ENCODE measurements at regions not wholly inside any gene's neighbourhood (a gene's known extent, or its start where the extent isn't known, plus 50 kb on each side); places are given as distances from the start of the nearest gene placed in this dataset.

DNA sequence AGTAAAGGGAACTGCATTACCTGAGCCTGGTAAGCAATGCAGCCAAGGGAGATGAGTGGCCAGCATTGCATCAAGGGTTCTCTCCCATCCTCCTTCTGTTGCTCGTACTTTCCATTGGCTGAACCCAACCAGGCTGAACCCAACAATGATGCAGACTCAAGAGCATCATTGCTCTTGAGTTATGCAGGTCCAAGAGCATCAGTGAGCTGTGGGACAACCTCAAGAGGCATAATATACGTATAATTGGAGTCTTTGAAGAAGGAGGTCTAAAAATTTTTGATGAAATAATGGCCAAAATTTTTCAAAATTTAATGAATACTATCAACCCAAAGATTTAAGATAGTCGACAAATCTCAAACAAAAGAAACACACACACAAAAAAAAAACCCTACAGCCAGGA lies 213.0 kb downstream of the RNF152 start:
- no peaks in the 10 kb centered on the region for H3K4me1 ChIP-seq
- H3K36me3 ChIP-seq = no peaks in the 10 kb centered on the region
- TF ChIP-seq, protein P1, sequence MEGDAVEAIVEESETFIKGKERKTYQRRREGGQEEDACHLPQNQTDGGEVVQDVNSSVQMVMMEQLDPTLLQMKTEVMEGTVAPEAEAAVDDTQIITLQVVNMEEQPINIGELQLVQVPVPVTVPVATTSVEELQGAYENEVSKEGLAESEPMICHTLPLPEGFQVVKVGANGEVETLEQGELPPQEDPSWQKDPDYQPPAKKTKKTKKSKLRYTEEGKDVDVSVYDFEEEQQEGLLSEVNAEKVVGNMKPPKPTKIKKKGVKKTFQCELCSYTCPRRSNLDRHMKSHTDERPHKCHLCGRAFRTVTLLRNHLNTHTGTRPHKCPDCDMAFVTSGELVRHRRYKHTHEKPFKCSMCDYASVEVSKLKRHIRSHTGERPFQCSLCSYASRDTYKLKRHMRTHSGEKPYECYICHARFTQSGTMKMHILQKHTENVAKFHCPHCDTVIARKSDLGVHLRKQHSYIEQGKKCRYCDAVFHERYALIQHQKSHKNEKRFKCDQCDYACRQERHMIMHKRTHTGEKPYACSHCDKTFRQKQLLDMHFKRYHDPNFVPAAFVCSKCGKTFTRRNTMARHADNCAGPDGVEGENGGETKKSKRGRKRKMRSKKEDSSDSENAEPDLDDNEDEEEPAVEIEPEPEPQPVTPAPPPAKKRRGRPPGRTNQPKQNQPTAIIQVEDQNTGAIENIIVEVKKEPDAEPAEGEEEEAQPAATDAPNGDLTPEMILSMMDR (IDR thresholded peaks at IDR 0.05; ENCODE audit: low read depth, low read length) = no peak
- no peak for DNase-seq
- H3K9me3 ChIP-seq = no peaks in the 10 kb centered on the region
- no peaks in the 10 kb centered on the region for H3K27me3 ChIP-seq
- H3K4me3 ChIP-seq (ENCODE audit: low read depth, low read length) = no peak overlapping the region

DNA sequence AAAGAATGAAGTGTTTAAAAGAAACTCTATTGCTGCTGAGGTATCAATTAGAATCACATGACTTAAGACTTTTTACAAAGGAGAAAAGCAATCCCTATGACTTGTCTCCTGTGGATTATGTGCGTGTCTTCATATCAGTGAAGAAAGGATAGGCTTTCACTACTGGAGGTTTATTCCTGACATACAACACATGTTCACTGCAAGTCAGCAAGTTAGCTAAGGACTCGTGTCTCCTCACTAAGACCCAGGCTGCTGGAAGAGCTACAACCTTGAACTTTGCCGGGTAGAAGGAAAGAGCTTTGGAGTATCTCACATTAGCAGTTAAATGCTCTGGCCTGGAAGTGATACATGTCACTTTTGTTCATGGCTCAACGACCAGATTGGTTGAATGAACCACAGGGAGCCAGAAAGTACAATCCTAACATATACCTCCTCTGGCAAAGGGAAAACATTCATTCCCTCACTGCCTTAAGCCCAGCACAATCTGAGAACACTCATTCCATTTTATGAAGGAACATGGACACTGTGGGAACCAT lies 215.3 kb downstream of the RNF152 start:
- TF ChIP-seq, protein P1 (IDR thresholded peaks at IDR 0.05; ENCODE audit: low read depth, low read length) = no peak
- no peaks in the 10 kb centered on the region for H3K27me3 ChIP-seq
- H3K36me3 ChIP-seq = no peaks in the 10 kb centered on the region
- no peak for DNase-seq
- H3K9me3 ChIP-seq = no peaks in the 10 kb centered on the region
- H3K4me3 ChIP-seq (ENCODE audit: low read depth, low read length) = no peak overlapping the region
- no peaks in the 10 kb centered on the region for H3K4me1 ChIP-seq

GRCh38 chr18:61676773-61677434 lies 215.9 kb downstream of the RNF152 start:
- no peak overlapping the region for H3K4me3 ChIP-seq (ENCODE audit: low read depth, low read length)
- no peaks in the 10 kb centered on the region for H3K27me3 ChIP-seq
- no peaks in the 10 kb centered on the region for H3K4me1 ChIP-seq
- H3K9me3 ChIP-seq = no peaks in the 10 kb centered on the region
- H3K36me3 ChIP-seq = no peaks in the 10 kb centered on the region
- TF ChIP-seq, protein P1 (IDR thresholded peaks at IDR 0.05; ENCODE audit: low read depth, low read length) = no peak
- no peak for DNase-seq

DNA sequence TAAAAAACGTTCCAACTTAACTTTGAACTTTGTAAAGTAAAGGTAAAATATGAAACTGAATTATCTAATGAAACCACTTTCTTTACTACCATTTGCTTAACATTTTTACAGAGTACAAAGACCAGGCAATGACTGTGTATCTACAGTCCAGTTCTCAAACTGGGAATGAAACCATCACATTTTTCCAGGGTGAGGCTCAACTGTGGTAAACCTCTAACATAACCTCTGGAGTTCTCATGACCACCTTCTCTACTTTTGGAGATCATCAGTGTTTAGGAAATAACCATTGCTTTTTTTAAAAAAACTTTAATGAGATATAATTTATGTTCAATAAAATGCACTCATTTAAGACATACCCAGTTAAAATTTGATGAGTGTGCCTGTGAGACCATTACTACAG lies 223.5 kb downstream of the RNF152 start:
- Histone ChIP-seq H3K4me1 (no peaks in the 10 kb centered on the region), H3K4me3 (ENCODE audit: low read depth, low read length) (no peak overlapping the region), H3K36me3 (no peaks in the 10 kb centered on the region), H3K27me3 (no peaks in the 10 kb centered on the region), H3K9me3 (no peaks in the 10 kb centered on the region)
- TF ChIP-seq, protein P1 (IDR thresholded peaks at IDR 0.05; ENCODE audit: low read depth, low read length) = no peak
- no peak for DNase-seq

- H3K4me3 ChIP-seq (ENCODE audit: low read depth, low read length) = no peak overlapping the region
- H3K4me1 ChIP-seq = no peaks in the 10 kb centered on the region
- TF ChIP-seq, protein P1 (IDR thresholded peaks at IDR 0.05; ENCODE audit: low read depth, low read length) = no peak
- H3K9me3 ChIP-seq = no peaks in the 10 kb centered on the region
- DNase-seq = no peak
- no peaks in the 10 kb centered on the region for H3K27me3 ChIP-seq
- no peaks in the 10 kb centered on the region for H3K36me3 ChIP-seq
Measured at GRCh38 chr18:61666876-61667590, 225.8 kb downstream of the RNF152 start.

All from BE2C (cell line).